IMR-90 (cell line): ENCODE measurements at regions not wholly inside any gene's neighbourhood (a gene's known extent, or its start where the extent isn't known, plus 50 kb on each side); places are given as distances from the start of the nearest gene placed in this dataset.

Experiments used
- ATAC-seq: fragments of 200-7000 bp; cut with Tn5 transposase; 2 replicates; pipeline ENCODE4 v1.9.1; 2020; ENCODE audit warnings: low read depth, mild to moderate bottlenecking, moderate library complexity
- BruUV-seq: library from RNA; stranded (reverse); fragments of 400-500 nt; replicated peaks from 2 replicates; lab custom pipeline; 2021; lab: Mats Ljungman, UMichigan
- CTCF ChIA-PET: fragments of 300-600 bp; formaldehyde crosslinking; extraction: SDS; loops from one replicate; lab custom pipeline; 2021; ENCODE audit warnings: antibody characterized with exemption; lab: Yijun Ruan, JAX
- POLR2A ChIA-PET: fragments of 300-600 bp; sonication (Branson Sonifier 250); formaldehyde crosslinking; loops from one replicate; lab custom pipeline; 2022; ENCODE audit warnings: antibody characterized with exemption; ENCODE audit not compliant: unreplicated experiment; lab: Charles Lee
- DNase-seq: peaks from one replicate; pipeline ENCODE4 v3.0.0; 2013
- H2AFZ ChIP-seq: replicated peaks from 2 replicates; pipeline ENCODE3; 2013; ENCODE audit warnings: low read length, mild to moderate bottlenecking; ENCODE audit not compliant: poor library complexity
- H2AK5ac ChIP-seq: 2 replicates; pipeline ENCODE4 v1.6.1; 2013; ENCODE audit warnings: low read depth, low read length, inconsistent platforms
- H2AK9ac ChIP-seq: replicated peaks from 2 replicates; pipeline ENCODE3; 2013; ENCODE audit warnings: mild to moderate bottlenecking, low read depth, low read length, moderate library complexity; ENCODE audit not compliant: poor library complexity
- H2BK120ac ChIP-seq: 2 replicates; pipeline ENCODE4 v1.6.1; 2013; ENCODE audit warnings: low read depth, low read length, inconsistent platforms
- H2BK15ac ChIP-seq: 3 replicates; pipeline ENCODE4 v1.6.1; 2013; ENCODE audit warnings: low read depth, low read length, inconsistent platforms
- H2BK20ac ChIP-seq: 2 replicates; pipeline ENCODE4 v1.6.1; 2013; ENCODE audit warnings: low read depth, mild to moderate bottlenecking, inconsistent platforms, low read length, moderate library complexity
- H2BK5ac ChIP-seq: 2 replicates; pipeline ENCODE4 v1.6.1; 2013; ENCODE audit warnings: mild to moderate bottlenecking, low read depth, low read length, inconsistent platforms; ENCODE audit not compliant: poor library complexity, severe bottlenecking
- H3K14ac ChIP-seq: replicated peaks from 2 replicates; pipeline ENCODE4 v1.6.1; 2013; ENCODE audit warnings: low read depth, low read length, inconsistent platforms
- H3K18ac ChIP-seq: 2 replicates; pipeline ENCODE4 v1.6.1; 2013; ENCODE audit warnings: low read depth, low read length, control low read depth
- H3K23ac ChIP-seq: 2 replicates; pipeline ENCODE4 v1.6.1; 2013; ENCODE audit warnings: low read depth, low read length, inconsistent platforms
- H3K27ac ChIP-seq: 2 replicates; pipeline ENCODE4 v1.5.1; 2013; ENCODE audit warnings: mild to moderate bottlenecking, control low read depth, low read length; ENCODE audit not compliant: insufficient read depth
- H3K27me3 ChIP-seq: 2 replicates; pipeline ENCODE4 v1.6.1; 2013; ENCODE audit warnings: low read length; ENCODE audit not compliant: control insufficient read depth, insufficient read depth
- H3K36me3 ChIP-seq: 2 replicates; pipeline ENCODE4 v1.6.1; 2013; ENCODE audit warnings: low read length, mixed read lengths; ENCODE audit not compliant: control insufficient read depth, insufficient read depth
- H3K4ac ChIP-seq: 2 replicates; pipeline ENCODE4 v1.6.1; 2013; ENCODE audit warnings: low read depth, low read length, inconsistent platforms
- H3K4me1 ChIP-seq: 2 replicates; pipeline ENCODE4 v1.6.1; 2013; ENCODE audit warnings: low read length, mixed read lengths; ENCODE audit not compliant: control insufficient read depth, insufficient read depth
- H3K4me2 ChIP-seq: 2 replicates; pipeline ENCODE4 v1.6.1; 2013; ENCODE audit warnings: low read depth, mild to moderate bottlenecking, control low read depth, low read length, moderate library complexity
- H3K4me3 ChIP-seq: 2 replicates; pipeline ENCODE4 v1.5.1; 2013; ENCODE audit warnings: low read depth, mild to moderate bottlenecking, control low read depth, low read length, moderate library complexity; ENCODE audit not compliant: insufficient read depth
- H3K56ac ChIP-seq: 2 replicates; pipeline ENCODE4 v1.6.1; 2013; ENCODE audit warnings: low read length, inconsistent platforms; ENCODE audit not compliant: insufficient read depth; ENCODE audit errors: extremely low read depth
- H3K79me1 ChIP-seq, 2 experiments: 2 replicates each; pipeline ENCODE4 v1.6.1; 2013; ENCODE audit warnings: low read length in 2 of 2, inconsistent platforms in 1 of 2, low read depth in 1 of 2
- H3K9ac ChIP-seq: 2 replicates; pipeline ENCODE4 v1.6.1; 2013; ENCODE audit warnings: low read depth, low read length, control low read depth
- H3K9me1 ChIP-seq: 2 replicates; pipeline ENCODE4 v1.6.1; 2013; ENCODE audit warnings: low read length, inconsistent platforms; ENCODE audit not compliant: insufficient read depth
- H3K9me3 ChIP-seq: 2 replicates; pipeline ENCODE4 v1.6.1; 2013; ENCODE audit warnings: low read length; ENCODE audit not compliant: control insufficient read depth, insufficient read depth
- H4K20me1 ChIP-seq: 2 replicates; pipeline ENCODE4 v1.6.1; 2013; ENCODE audit warnings: low read length, inconsistent platforms; ENCODE audit not compliant: insufficient read depth
- H4K5ac ChIP-seq: 2 replicates; pipeline ENCODE4 v1.6.1; 2013; ENCODE audit warnings: mild to moderate bottlenecking, low read depth, low read length, control low read depth
- H4K8ac ChIP-seq, 2 experiments: 2 replicates each; pipeline ENCODE4 v1.6.1; 2013; ENCODE audit warnings: low read depth in 2 of 2, low read length in 2 of 2, control low read depth in 1 of 2, inconsistent platforms in 1 of 2
- H4K91ac ChIP-seq: 2 replicates; pipeline ENCODE4 v1.6.1; 2013; ENCODE audit warnings: low read depth, low read length, inconsistent platforms; ENCODE audit not compliant: insufficient read depth
- BHLHE40 ChIP-seq: fragments of 150-350 bp; IDR thresholded peaks from 2 replicates; pipeline ENCODE4 v1.6.1; 2016; ENCODE audit warnings: mild to moderate bottlenecking, low read depth, low read length
- FOS ChIP-seq: fragments of 150-350 bp; IDR thresholded peaks from 2 replicates; pipeline ENCODE4 v1.6.1; 2016; ENCODE audit warnings: low read depth, low read length
- MAFK ChIP-seq: IDR thresholded peaks from 2 replicates; pipeline ENCODE4 v1.6.1; 2012; ENCODE audit warnings: low read depth, low read length, improper control_type of control experiment
- MAZ ChIP-seq: IDR thresholded peaks from 2 replicates; pipeline ENCODE4 v1.6.1; 2012; ENCODE audit warnings: low read depth, mild to moderate bottlenecking, low read length, improper control_type of control experiment, moderate library complexity, borderline replicate concordance
- MXI1 ChIP-seq: IDR thresholded peaks from 2 replicates; pipeline ENCODE4 v1.6.1; 2012; ENCODE audit warnings: low read depth, mild to moderate bottlenecking, low read length, moderate library complexity, borderline replicate concordance
- RCOR1 ChIP-seq: IDR thresholded peaks from 2 replicates; pipeline ENCODE4 v1.6.1; 2012; ENCODE audit warnings: mild to moderate bottlenecking, low read length, improper control_type of control experiment; ENCODE audit not compliant: insufficient replicate concordance
- SMC3 ChIP-seq: fragments of 150-350 bp; IDR thresholded peaks from 2 replicates; pipeline ENCODE4 v1.6.1; 2016; ENCODE audit warnings: low read depth, mild to moderate bottlenecking, antibody characterized with exemption, low read length, moderate library complexity
- WGBS, 2 experiments: methylation state at CpG; one replicate each; pipeline versions ENCODE4 v1.1.5 to v1.1.7; 2013; ENCODE audit warnings: missing lambda C conversion rate in 2 of 2; ENCODE audit not compliant: insufficient read length in 1 of 2; ENCODE audit errors: extremely low coverage in 2 of 2; 5-methylcytosine and 5-hydroxymethylcytosine counted together
- dilution Hi-C: fragments of 300-500 bp; cut with HindIII; formaldehyde crosslinking; loops from one replicate; pipeline ENCODE4 v1.14.3; 2018; ENCODE audit warnings: low sequenced_read_pairs; ENCODE audit not compliant: unreplicated experiment
- in situ Hi-C: fragments of 300-500 bp; cut with MboI; formaldehyde crosslinking; loops from 3 replicates; pipeline ENCODE4 v1.14.3; 2019; ENCODE audit warnings: low sequenced_read_pairs, inconsistent platforms, mixed read lengths
- intact Hi-C: fragments of 100-400 bp; cut with micrococcal nuclease; formaldehyde crosslinking; loops from 2 replicates; pipeline ENCODE4 v1.10.0; 2022
- TF ChIP-seq, protein P1 (sequence below): fragments of 150-350 bp; IDR thresholded peaks from 2 replicates; pipeline ENCODE4 v1.6.1; 2017; ENCODE audit warnings: mild to moderate bottlenecking, antibody characterized with exemption, low read length, low read depth
- TF ChIP-seq, protein P2 (sequence below): conservative IDR thresholded peaks from 2 replicates; pipeline ENCODE4 v1.5.1; 2012; ENCODE audit warnings: mild to moderate bottlenecking, low read depth, low read length, improper control_type of control experiment

DNA sequence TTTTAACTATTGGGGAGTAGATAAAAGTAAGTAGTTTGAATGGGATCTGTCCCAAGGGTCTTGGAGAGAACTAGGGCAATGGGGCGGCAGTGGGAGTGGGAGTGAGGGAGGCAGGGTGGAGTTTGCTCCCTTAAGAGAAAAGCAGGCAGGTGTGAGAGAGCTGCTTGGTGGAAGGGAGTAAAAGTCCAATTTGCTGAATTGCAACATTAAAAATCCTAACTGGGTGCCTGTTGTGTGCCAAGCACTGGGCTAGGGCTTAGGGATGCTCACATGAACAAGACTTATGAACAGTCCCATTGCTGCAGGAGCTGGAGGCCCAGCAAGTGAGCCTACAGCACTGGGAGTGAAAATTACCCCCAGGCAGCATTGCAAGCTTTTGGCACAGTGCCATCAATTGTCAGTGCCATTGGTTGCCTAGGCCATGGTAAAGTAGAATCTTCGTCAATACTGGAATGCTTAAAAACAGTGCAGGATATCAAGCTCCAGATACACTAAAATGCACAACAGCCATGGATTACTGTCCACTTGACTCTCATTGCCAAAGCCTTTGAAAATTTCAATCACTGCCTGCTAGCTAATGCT lies 277.7 kb upstream of the JARID2 start:
- no TSS peak for BruUV-seq
- TF ChIP-seq, protein P1, sequence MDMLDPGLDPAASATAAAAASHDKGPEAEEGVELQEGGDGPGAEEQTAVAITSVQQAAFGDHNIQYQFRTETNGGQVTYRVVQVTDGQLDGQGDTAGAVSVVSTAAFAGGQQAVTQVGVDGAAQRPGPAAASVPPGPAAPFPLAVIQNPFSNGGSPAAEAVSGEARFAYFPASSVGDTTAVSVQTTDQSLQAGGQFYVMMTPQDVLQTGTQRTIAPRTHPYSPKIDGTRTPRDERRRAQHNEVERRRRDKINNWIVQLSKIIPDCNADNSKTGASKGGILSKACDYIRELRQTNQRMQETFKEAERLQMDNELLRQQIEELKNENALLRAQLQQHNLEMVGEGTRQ: no peak
- no peak for TF ChIP-seq MXI1
- TF ChIP-seq FOS: no peak
- TF ChIP-seq MAFK: no peak
- TF ChIP-seq MAZ: no peak
- no peak for TF ChIP-seq RCOR1
- no peak for TF ChIP-seq BHLHE40
- TF ChIP-seq SMC3: no peak
- TF ChIP-seq, protein P2, sequence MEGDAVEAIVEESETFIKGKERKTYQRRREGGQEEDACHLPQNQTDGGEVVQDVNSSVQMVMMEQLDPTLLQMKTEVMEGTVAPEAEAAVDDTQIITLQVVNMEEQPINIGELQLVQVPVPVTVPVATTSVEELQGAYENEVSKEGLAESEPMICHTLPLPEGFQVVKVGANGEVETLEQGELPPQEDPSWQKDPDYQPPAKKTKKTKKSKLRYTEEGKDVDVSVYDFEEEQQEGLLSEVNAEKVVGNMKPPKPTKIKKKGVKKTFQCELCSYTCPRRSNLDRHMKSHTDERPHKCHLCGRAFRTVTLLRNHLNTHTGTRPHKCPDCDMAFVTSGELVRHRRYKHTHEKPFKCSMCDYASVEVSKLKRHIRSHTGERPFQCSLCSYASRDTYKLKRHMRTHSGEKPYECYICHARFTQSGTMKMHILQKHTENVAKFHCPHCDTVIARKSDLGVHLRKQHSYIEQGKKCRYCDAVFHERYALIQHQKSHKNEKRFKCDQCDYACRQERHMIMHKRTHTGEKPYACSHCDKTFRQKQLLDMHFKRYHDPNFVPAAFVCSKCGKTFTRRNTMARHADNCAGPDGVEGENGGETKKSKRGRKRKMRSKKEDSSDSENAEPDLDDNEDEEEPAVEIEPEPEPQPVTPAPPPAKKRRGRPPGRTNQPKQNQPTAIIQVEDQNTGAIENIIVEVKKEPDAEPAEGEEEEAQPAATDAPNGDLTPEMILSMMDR: no peak
- Histone ChIP-seq H3K9ac (no peak overlapping the region), H2BK15ac (no peak overlapping the region), H3K4me3 (no peak overlapping the region), H4K20me1 (no peaks in the 10 kb centered on the region), H3K9me1 (peaks cover 3% of the 10 kb centered on the region; the same call in 1 of the 2 replicates), H3K4me1 (peaks cover 5% of the 10 kb centered on the region), H3K27ac (no peak overlapping the region), H2AFZ (no peak overlapping the region), H2BK120ac (no peak overlapping the region), H3K14ac (no peak overlapping the region), H3K18ac (no peak overlapping the region), H4K5ac (no peak overlapping the region), H3K79me1 (no peaks in the 10 kb centered on the region), H3K36me3 (no peaks in the 10 kb centered on the region), H2BK20ac (no peak overlapping the region), H4K91ac (no peak overlapping the region), H3K4me2 (no peak overlapping the region), H2BK5ac (no peak overlapping the region), H3K27me3 (no peaks in the 10 kb centered on the region), H2AK9ac (no peak overlapping the region), H4K8ac (no peak overlapping the region), H3K4ac (no peak overlapping the region), H2AK5ac (no peak overlapping the region), H3K9me3 (no peaks in the 10 kb centered on the region; the same call in 1 of the 2 replicates), H3K23ac (no peak overlapping the region), H3K56ac (no peak overlapping the region)
- intact Hi-C loops: no loop called here
- dilution Hi-C loops: no loop called here
- POLR2A ChIA-PET: no interaction called here
- DNase-seq: no peak
- 100% methylated on average over 1 of the region's 2 CpGs; no CpG with 5 or more reads in 1 of the 2 experiments for WGBS, 2 experiments
- CTCF ChIA-PET: no interaction called here
- no peak for ATAC-seq
- in situ Hi-C loops: no loop called here
